DND-41 (cell line): ENCODE measurements at regions not wholly inside any gene's neighbourhood (a gene's known extent, or its start where the extent isn't known, plus 50 kb on each side); places are given as distances from the start of the nearest gene placed in this dataset.

Experiments used
- ATAC-seq: fragments of 200-7000 bp; cut with Tn5 transposase; 3 replicates; pipeline ENCODE4 v1.9.1; 2021; ENCODE audit warnings: low read depth; ENCODE audit not compliant: insufficient read depth
- DNase-seq: peaks from one replicate; pipeline ENCODE4 v3.0.0-alpha.2; 2020
- H2AFZ ChIP-seq: 2 replicates; pipeline ENCODE4 v1.6.0; 2012; ENCODE audit warnings: low read depth, low read length
- H3K27ac ChIP-seq: 2 replicates; pipeline ENCODE4 v1.5.1; 2012; ENCODE audit warnings: low read length, inconsistent platforms
- H3K27me3 ChIP-seq: fragments of 200-600 bp; sonication (generic); 2 replicates; pipeline ENCODE4 v1.6.0; 2012; ENCODE audit warnings: low read length, mild to moderate bottlenecking, inconsistent platforms; ENCODE audit not compliant: insufficient read depth, poor library complexity
- H3K36me3 ChIP-seq: 2 replicates; pipeline ENCODE4 v1.5.1; 2012; ENCODE audit warnings: low read length, inconsistent platforms; ENCODE audit not compliant: insufficient read depth
- H3K4me1 ChIP-seq: 2 replicates; pipeline ENCODE4 v1.5.1; 2012; ENCODE audit warnings: mild to moderate bottlenecking, low read length; ENCODE audit not compliant: insufficient read depth
- H3K4me2 ChIP-seq: 2 replicates; pipeline ENCODE4 v1.6.0; 2012; ENCODE audit warnings: mild to moderate bottlenecking, moderate library complexity, low read length, inconsistent platforms; ENCODE audit not compliant: insufficient read depth
- H3K4me3 ChIP-seq, 2 experiments: fragments of 200-600 bp in 1 of 2; shearing (Covaris generic) in 1 of 2; 2 replicates each; pipeline ENCODE4 v1.5.1; 2012 to 2016; ENCODE audit warnings: inconsistent platforms in 2 of 2, low read length in 2 of 2, mild to moderate bottlenecking in 2 of 2, low read depth in 1 of 2, moderate library complexity in 1 of 2
- H3K79me2 ChIP-seq: 2 replicates; pipeline ENCODE4 v1.6.0; 2012; ENCODE audit warnings: low read length, inconsistent platforms; ENCODE audit not compliant: insufficient read depth
- H3K9ac ChIP-seq: 2 replicates; pipeline ENCODE4 v1.6.0; 2012; ENCODE audit warnings: low read depth, mild to moderate bottlenecking, inconsistent platforms, low read length, moderate library complexity
- H3K9me3 ChIP-seq: 2 replicates; pipeline ENCODE4 v1.5.1; 2012; ENCODE audit warnings: low read length, moderate library complexity, mild to moderate bottlenecking, inconsistent platforms; ENCODE audit not compliant: insufficient read depth, severe bottlenecking
- H4K20me1 ChIP-seq: 2 replicates; pipeline ENCODE4 v1.6.0; 2012; ENCODE audit warnings: low read length; ENCODE audit not compliant: insufficient read depth
- CTCF ChIP-seq: IDR thresholded peaks from 2 replicates; pipeline ENCODE4 v1.5.1; 2012; ENCODE audit warnings: borderline replicate concordance, low read length, moderate library complexity, mild to moderate bottlenecking; ENCODE audit not compliant: poor library complexity, severe bottlenecking; ENCODE audit errors: extremely low read depth
- EZH2 ChIP-seq: IDR thresholded peaks from 3 replicates; pipeline ENCODE4 v1.6.1; 2012; ENCODE audit warnings: borderline replicate concordance, low read depth, mild to moderate bottlenecking, moderate library complexity, low read length, inconsistent platforms; ENCODE audit not compliant: severe bottlenecking

DNA sequence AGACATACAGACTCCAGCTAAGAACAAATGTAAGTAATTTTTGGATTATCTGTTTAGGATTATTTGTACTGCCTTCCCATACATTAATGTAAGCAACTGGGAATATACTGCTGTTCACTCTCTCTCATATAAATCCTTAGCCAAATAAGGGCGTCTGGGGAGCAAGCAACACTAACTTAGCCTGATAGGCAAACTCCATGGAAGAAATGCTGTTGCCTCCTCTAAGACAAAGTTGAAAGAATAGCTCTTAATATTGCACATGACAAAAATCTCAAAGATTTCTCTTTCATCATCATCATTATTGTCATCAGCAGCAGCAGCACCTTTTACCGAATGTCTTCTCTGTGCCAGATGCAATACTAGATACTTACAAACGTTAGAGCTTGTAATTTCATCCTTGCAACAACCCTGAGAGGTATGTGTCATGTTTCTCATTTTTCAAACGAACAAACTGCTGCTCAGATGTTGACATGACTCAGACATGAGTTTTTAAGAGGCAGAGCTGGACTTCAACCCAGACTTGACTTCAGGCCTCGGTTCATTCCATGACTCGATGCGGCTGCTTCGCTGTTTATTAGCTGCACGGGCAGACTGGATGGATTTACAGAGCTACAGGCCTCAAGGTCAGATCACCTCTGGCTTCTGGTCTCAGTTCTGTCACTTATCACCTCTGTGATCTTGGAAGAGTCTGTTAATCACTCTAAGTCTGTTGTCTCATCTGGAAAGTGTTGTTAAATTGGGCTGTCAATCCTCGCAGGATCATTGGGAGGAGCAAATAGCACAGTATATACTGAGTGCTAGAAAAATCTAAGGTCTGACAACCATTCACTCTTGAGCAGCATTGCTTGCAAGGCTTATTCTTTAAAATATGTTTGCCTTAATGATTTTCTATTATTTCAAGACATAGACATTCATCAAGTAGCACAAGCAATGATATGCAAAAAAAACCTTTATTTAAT is 126.3 kb upstream of the CELF2 start:
- Histone ChIP-seq H3K36me3 (no peaks in the 10 kb centered on the region), H3K4me3 (no peak overlapping the region), H3K79me2 (no peaks in the 10 kb centered on the region), H3K27me3 (no peaks in the 10 kb centered on the region), H3K27ac (no peak overlapping the region), H3K4me2 (no peak overlapping the region), H3K4me1 (no peaks in the 10 kb centered on the region), H4K20me1 (no peaks in the 10 kb centered on the region), H3K9ac (no peak overlapping the region), H2AFZ (no peak overlapping the region), H3K9me3 (peaks cover 2% of the 10 kb centered on the region)
- no peak for DNase-seq
- no peak for ATAC-seq
- no peak for TF ChIP-seq EZH2
- no peak for TF ChIP-seq CTCF

- H3K9me3 ChIP-seq = peaks cover 2% of the 10 kb centered on the region
- no peak for TF ChIP-seq EZH2
- TF ChIP-seq CTCF = no peak
- no peak for ATAC-seq
Observed at GRCh38 chr10:10892290-10892875, 125.3 kb upstream of the CELF2 start.

DNA sequence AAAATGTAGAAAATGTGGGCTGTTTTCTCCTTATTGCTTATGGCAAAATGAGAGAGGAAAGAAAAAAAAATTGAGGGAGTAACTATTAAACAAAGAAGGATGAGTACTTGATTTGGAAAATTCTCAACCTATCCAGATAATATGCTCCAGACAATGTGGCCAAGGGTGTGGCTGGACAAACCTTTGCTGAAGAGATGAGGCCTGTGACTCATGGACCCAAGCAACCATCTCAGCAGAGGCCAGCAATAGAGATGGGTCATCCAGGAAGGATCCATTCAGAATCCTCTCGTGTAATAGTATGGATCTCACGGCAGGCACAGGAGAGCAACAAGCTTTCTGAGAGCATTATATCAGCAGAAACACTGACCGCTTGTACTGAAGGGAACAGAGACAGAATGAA is 120.3 kb upstream of the CELF2 start:
- Histone ChIP-seq H3K9ac (no peak overlapping the region), H3K4me1 (no peaks in the 10 kb centered on the region), H3K27me3 (no peaks in the 10 kb centered on the region), H3K36me3 (no peaks in the 10 kb centered on the region), H3K9me3 (peaks cover 2% of the 10 kb centered on the region), H3K4me2 (no peak overlapping the region), H4K20me1 (no peaks in the 10 kb centered on the region), H2AFZ (no peak overlapping the region), H3K4me3 (no peak overlapping the region), H3K27ac (no peak overlapping the region), H3K79me2 (no peaks in the 10 kb centered on the region)
- no peak for ATAC-seq
- TF ChIP-seq CTCF (no peak), EZH2 (no peak)
- no peak for DNase-seq

More at GRCh38 chr10:10892290-10892875, 125.3 kb upstream of the CELF2 start:
- no peak overlapping the region for H3K27ac ChIP-seq
- H3K4me3 ChIP-seq = no peak overlapping the region
- no peaks in the 10 kb centered on the region for H3K4me1 ChIP-seq
- H3K4me2 ChIP-seq = no peak overlapping the region
- no peaks in the 10 kb centered on the region for H3K79me2 ChIP-seq
- H3K27me3 ChIP-seq = no peaks in the 10 kb centered on the region
- H3K36me3 ChIP-seq = no peaks in the 10 kb centered on the region
- H3K9ac ChIP-seq = no peak overlapping the region
- no peaks in the 10 kb centered on the region for H4K20me1 ChIP-seq
- H2AFZ ChIP-seq = no peak overlapping the region
- DNase-seq = no peak
